ENCODE measurements at regions not wholly inside any gene's neighbourhood (a gene's known extent, or its start where the extent isn't known, plus 50 kb on each side); places are given as distances from the start of the nearest gene placed in this dataset.

DNA sequence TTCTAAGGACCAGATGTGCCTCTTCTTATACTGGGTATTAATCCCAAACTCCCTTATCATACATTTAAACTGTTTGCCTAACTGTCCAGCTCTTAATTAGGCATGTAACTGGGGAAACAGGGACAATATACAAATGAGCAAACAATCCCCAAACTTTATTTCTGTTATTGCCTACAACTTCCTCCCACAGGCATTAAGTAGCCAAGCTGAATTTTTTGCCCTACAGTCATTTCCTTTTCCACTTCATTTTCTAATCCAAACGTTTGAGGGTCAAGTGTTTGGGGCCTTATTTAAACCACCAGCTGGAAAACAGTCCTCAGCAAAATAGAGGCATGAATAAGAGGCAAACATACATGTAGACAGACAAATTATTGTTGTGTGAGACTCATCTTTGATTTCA is 77.4 kb upstream of the CCL2 start:
- Histone ChIP-seq H3K9me3 (ENCODE audit: low read depth, low read length) (no peaks in the 10 kb centered on the region), H3K36me3 (ENCODE audit: insufficient read depth, low read length) (no peaks in the 10 kb centered on the region), H3K27me3 (ENCODE audit: insufficient read depth, low read length) (peaks cover 4% of the 10 kb centered on the region), H3K4me3 (ENCODE audit: insufficient read depth, low read length) (no peak overlapping the region), H4K20me1 (ENCODE audit: insufficient read depth, low read length) (no peaks in the 10 kb centered on the region), H3K27ac (ENCODE audit: low read depth, low read length) (no peak overlapping the region), H2AFZ (ENCODE audit: low read length) (no peak overlapping the region), H3K4me1 (ENCODE audit: insufficient read depth, low read length) (peaks cover 12% of the 10 kb centered on the region), H3K4me2 (ENCODE audit: insufficient read depth, low read length) (peak overlapping the region; percentile 24), H3K79me2 (ENCODE audit: insufficient read depth, low read length) (no peaks in the 10 kb centered on the region)
- peak; percentile 69 for DNase-seq (ENCODE audit: insufficient read length, low spot score, missing footprints)
- TF ChIP-seq CTCF (IDR thresholded peaks at IDR 0.05; ENCODE audit: extremely low read depth, low read depth, low read length): no peak

DNA sequence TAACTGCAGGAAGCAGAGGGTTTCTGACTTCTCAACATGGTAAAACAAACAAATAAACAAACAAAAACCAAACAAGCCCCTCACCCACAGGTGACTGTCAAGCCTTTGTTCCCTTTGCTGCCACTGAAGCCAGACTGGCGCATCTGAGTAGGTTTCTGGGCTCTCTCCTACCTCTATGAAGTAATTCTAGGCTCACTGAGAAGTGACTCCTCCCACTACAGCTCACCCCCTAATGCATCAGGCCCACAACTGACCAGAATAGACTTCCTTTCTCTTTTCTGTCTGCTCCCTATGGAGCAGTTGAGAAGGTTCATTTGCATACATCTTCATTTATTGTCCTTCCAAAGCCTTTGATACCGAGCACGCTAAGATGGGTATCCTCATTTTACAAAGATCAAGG is 77.0 kb upstream of the CCL2 start:
- Histone ChIP-seq H2AFZ (ENCODE audit: low read length) (no peak overlapping the region), H3K27ac (ENCODE audit: low read depth, low read length) (no peak overlapping the region), H4K20me1 (ENCODE audit: insufficient read depth, low read length) (no peaks in the 10 kb centered on the region), H3K27me3 (ENCODE audit: insufficient read depth, low read length) (peaks cover 4% of the 10 kb centered on the region), H3K79me2 (ENCODE audit: insufficient read depth, low read length) (no peaks in the 10 kb centered on the region), H3K4me1 (ENCODE audit: insufficient read depth, low read length) (peaks cover 12% of the 10 kb centered on the region), H3K4me2 (ENCODE audit: insufficient read depth, low read length) (peak overlapping the region; percentile 24), H3K36me3 (ENCODE audit: insufficient read depth, low read length) (no peaks in the 10 kb centered on the region), H3K4me3 (ENCODE audit: insufficient read depth, low read length) (no peak overlapping the region), H3K9me3 (ENCODE audit: low read depth, low read length) (no peaks in the 10 kb centered on the region)
- DNase-seq (ENCODE audit: insufficient read length, low spot score, missing footprints): no peak
- TF ChIP-seq CTCF (IDR thresholded peaks at IDR 0.05; ENCODE audit: extremely low read depth, low read depth, low read length): no peak

- Histone ChIP-seq H3K9me3 (ENCODE audit: low read depth, low read length) (no peaks in the 10 kb centered on the region), H3K36me3 (ENCODE audit: insufficient read depth, low read length) (no peaks in the 10 kb centered on the region), H2AFZ (ENCODE audit: low read length) (no peak overlapping the region), H3K4me2 (ENCODE audit: insufficient read depth, low read length) (no peak overlapping the region), H3K27me3 (ENCODE audit: insufficient read depth, low read length) (peaks cover 4% of the 10 kb centered on the region), H3K4me3 (ENCODE audit: insufficient read depth, low read length) (no peak overlapping the region), H3K79me2 (ENCODE audit: insufficient read depth, low read length) (no peaks in the 10 kb centered on the region), H4K20me1 (ENCODE audit: insufficient read depth, low read length) (no peaks in the 10 kb centered on the region), H3K27ac (ENCODE audit: low read depth, low read length) (no peak overlapping the region), H3K4me1 (ENCODE audit: insufficient read depth, low read length) (peaks cover 11% of the 10 kb centered on the region)
- TF ChIP-seq CTCF (IDR thresholded peaks at IDR 0.05; ENCODE audit: extremely low read depth, low read depth, low read length): no peak
- DNase-seq (ENCODE audit: insufficient read length, low spot score, missing footprints): peak; percentile 34
Measured at GRCh38 chr17:34182036-34182803, 72.9 kb upstream of the CCL2 start.

DNA sequence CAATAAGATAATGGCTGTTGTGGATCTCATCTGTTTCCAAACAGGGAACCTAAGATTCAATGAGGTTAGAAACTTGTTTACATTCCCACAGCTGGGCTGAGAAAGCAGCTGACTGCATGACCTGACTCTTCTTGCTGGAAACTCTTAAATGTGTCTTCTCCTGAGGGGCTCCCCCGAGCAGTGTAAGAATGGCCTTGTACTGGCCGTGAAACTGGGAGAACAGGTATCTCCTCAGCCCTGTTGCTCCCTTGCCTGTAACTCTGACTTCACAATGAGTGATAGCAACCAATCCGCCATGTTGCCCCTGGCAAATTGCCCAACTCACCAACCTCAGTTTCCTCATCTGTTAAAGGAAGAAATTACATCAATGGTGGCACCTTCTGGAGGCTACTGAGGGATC is 59.1 kb upstream of the CCL2 start:
- H3K4me2 ChIP-seq (ENCODE audit: insufficient read depth, low read length): no peak overlapping the region
- H3K36me3 ChIP-seq (ENCODE audit: insufficient read depth, low read length): no peaks in the 10 kb centered on the region
- H3K9me3 ChIP-seq (ENCODE audit: low read depth, low read length): no peaks in the 10 kb centered on the region
- no peak for TF ChIP-seq CTCF (IDR thresholded peaks at IDR 0.05; ENCODE audit: extremely low read depth, low read depth, low read length)
- H3K27ac ChIP-seq (ENCODE audit: low read depth, low read length): no peak overlapping the region
- H3K27me3 ChIP-seq (ENCODE audit: insufficient read depth, low read length): peaks cover 15% of the 10 kb centered on the region
- H2AFZ ChIP-seq (ENCODE audit: low read length): no peak overlapping the region
- no peaks in the 10 kb centered on the region for H3K4me1 ChIP-seq (ENCODE audit: insufficient read depth, low read length)
- H4K20me1 ChIP-seq (ENCODE audit: insufficient read depth, low read length): no peaks in the 10 kb centered on the region
- H3K79me2 ChIP-seq (ENCODE audit: insufficient read depth, low read length): no peaks in the 10 kb centered on the region
- no peak for DNase-seq (ENCODE audit: insufficient read length, low spot score, missing footprints)
- no peak overlapping the region for H3K4me3 ChIP-seq (ENCODE audit: insufficient read depth, low read length)
